Activated naive CD8-positive, alpha-beta T cell (primary cell): ENCODE measurements at regions not wholly inside any gene's neighbourhood (a gene's known extent, or its start where the extent isn't known, plus 50 kb on each side); places are given as distances from the start of the nearest gene placed in this dataset.

Experiments used
- H3K27ac Mint-ChIP-seq: one replicate; pipeline ENCODE4 v1.8.0; 2021; ENCODE audit warnings: mixed read lengths
- H3K27me3 Mint-ChIP-seq: one replicate; pipeline ENCODE4 v1.8.0; 2021; ENCODE audit warnings: mixed read lengths
- H3K36me3 Mint-ChIP-seq: one replicate; pipeline ENCODE4 v1.8.0; 2021; ENCODE audit warnings: mixed read lengths
- H3K4me1 Mint-ChIP-seq: one replicate; pipeline ENCODE4 v1.8.0; 2021; ENCODE audit warnings: low read depth, mixed read lengths
- H3K4me3 Mint-ChIP-seq: one replicate; pipeline ENCODE4 v1.8.0; 2021; ENCODE audit warnings: mild to moderate bottlenecking, mixed read lengths
- H3K9me3 Mint-ChIP-seq: one replicate; pipeline ENCODE4 v1.8.0; 2021; ENCODE audit warnings: low read depth, mixed read lengths

DNA sequence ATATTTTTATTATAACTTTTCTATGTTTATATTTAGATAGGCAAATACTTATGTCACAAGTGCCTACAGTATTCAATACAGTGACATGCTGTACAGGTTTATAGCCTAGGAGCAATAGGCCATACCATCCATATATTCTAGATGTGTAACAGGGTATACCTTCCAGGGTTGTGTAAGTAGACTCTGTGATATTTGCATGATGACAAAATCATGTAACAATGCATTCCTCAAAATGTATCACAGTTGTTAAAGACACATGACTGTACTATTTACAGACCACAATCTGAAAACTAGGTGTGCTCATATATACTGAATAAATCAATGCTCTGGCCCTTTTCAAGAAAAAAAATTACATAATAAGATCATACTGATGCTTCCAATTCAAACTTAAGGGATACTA, 433.2 kb upstream of the RGPD4 start:
- Mint-ChIP-seq H3K9me3 (peaks cover 4% of the 10 kb centered on the region), H3K4me1 (no peaks in the 10 kb centered on the region), H3K4me3 (no peak overlapping the region), H3K36me3 (no peaks in the 10 kb centered on the region), H3K27me3 (peaks cover 2% of the 10 kb centered on the region), H3K27ac (no peak overlapping the region)

DNA sequence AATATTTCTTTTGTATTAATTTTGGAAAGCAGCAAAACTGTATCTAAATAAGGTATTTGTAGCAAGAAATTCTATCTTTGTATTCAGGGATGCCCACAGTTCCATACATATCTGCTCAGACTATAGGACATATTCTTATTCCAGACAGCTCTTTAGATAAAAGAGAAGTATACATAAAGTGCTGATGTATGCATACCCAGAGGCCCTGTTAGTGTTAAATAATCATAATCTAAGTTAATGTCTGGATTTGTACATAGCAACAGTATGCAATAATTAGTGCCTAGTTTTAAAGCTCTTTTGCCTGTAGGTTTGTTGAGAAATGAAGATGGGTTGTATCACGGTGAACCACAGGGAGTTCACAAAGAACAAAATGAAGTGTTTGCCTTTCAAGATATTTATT, 428.0 kb upstream of the RGPD4 start:
- H3K36me3 Mint-ChIP-seq: no peaks in the 10 kb centered on the region
- no peaks in the 10 kb centered on the region for H3K4me1 Mint-ChIP-seq
- peaks cover 4% of the 10 kb centered on the region for H3K9me3 Mint-ChIP-seq
- H3K4me3 Mint-ChIP-seq: no peak overlapping the region
- H3K27me3 Mint-ChIP-seq: peaks cover 2% of the 10 kb centered on the region
- no peak overlapping the region for H3K27ac Mint-ChIP-seq

DNA sequence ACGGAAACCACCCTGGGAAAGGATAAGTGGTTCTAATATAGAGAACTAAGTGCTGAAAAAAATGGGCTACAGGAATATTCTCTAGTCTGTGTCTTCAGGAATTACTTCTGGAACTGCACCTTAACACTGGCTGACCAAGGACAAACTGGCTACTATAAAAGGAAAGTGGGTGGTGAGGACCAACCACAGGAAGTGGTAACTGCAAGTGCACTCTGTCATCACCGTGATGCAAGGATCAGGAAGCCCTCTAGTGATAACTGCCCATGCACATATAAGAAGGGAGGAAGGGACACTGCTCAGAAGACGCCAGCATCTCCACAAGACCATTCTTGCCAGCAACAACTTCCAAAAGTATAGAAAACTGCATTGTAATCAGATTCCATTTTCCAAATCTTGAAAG, 424.4 kb upstream of the RGPD4 start:
- Mint-ChIP-seq H3K27me3 (peaks cover 2% of the 10 kb centered on the region), H3K4me1 (no peaks in the 10 kb centered on the region), H3K9me3 (no peaks in the 10 kb centered on the region), H3K27ac (no peak overlapping the region), H3K36me3 (no peaks in the 10 kb centered on the region), H3K4me3 (no peak overlapping the region)

DNA sequence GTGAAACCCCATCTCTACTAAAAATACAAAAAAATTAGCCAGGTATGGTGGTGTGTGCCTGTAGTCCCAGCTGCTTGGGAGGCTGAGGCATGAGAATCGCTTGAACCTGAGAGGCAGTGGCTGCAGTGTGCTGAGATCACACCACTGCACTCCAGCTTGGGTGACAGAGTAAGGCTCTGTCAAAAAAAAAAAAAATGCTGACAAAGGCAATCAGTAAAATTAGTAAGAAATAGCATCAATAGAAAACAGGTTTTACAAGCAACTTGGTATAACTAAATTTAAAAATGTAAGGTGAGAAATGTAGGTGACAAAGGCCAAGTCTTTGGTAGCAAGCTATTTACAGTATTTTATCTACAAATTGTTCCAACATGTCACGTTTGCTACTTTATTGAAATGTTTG, 421.4 kb upstream of the RGPD4 start:
- Mint-ChIP-seq H3K4me3 (no peak overlapping the region), H3K27me3 (no peaks in the 10 kb centered on the region), H3K27ac (no peak overlapping the region), H3K36me3 (no peaks in the 10 kb centered on the region), H3K4me1 (no peaks in the 10 kb centered on the region), H3K9me3 (no peaks in the 10 kb centered on the region)

DNA sequence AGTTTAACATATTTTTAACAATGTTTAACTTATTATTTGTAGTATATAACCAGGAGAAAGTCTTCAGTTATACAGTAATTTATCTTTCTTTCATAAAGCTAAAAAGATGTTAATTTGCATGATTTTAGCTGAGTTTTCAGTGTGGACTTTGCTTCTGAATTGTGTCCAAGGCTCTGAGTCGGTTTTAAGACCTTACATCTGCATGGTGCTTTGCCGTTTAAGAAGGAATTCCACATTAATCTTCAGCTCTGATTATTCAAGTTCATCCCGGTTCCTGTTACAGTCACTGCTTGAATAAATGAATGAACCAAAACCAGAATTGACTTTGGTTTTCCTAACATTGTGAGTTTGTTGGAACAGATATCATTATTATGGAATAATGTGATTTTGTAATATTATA, 419.7 kb upstream of the RGPD4 start:
- Mint-ChIP-seq H3K27ac (no peak overlapping the region), H3K9me3 (no peaks in the 10 kb centered on the region), H3K4me1 (no peaks in the 10 kb centered on the region), H3K27me3 (no peaks in the 10 kb centered on the region), H3K4me3 (no peak overlapping the region), H3K36me3 (no peaks in the 10 kb centered on the region)

DNA sequence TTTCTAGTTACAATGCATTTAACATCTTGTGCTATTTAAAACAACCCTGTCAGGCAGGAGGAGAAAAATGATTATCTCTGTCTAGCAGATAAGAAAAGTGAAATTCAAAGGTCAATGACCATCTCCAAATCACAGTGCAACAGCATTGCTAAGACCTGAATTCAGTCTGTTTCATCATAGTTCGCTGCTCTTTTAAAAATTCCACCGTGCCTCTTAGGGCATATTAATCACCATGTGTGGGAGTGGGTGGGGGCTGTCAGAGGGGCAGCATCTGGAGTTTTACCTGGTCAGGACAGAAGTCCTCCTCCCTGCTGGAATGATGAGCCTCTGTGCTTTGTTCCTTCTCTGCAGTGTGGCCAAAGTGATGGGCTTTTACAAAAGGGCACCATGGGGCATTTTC, 418.7 kb upstream of the RGPD4 start:
- no peaks in the 10 kb centered on the region for H3K4me1 Mint-ChIP-seq
- no peak overlapping the region for H3K4me3 Mint-ChIP-seq
- no peaks in the 10 kb centered on the region for H3K9me3 Mint-ChIP-seq
- H3K36me3 Mint-ChIP-seq: no peaks in the 10 kb centered on the region
- H3K27ac Mint-ChIP-seq: no peak overlapping the region
- no peaks in the 10 kb centered on the region for H3K27me3 Mint-ChIP-seq

DNA sequence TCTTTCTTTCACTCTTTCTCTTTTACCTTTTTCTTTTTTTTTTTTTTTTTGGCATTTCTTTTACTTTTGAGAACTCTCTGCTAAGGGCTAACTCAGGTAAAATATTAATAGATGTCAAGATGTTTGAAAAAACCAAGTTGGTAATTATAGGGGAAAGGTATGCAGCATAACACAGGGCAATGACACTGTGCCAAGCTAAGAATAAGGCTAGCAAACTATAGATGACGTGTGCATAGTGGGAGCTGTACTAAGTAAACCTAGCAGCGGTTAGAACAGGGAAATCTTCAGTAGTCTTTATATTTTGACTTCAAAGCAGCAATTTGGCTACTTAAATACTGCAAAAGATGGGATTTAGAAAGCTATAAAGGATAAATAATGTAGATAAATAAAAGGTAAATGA, 415.4 kb upstream of the RGPD4 start:
- Mint-ChIP-seq H3K27ac (no peak overlapping the region), H3K4me3 (no peak overlapping the region)

DNA sequence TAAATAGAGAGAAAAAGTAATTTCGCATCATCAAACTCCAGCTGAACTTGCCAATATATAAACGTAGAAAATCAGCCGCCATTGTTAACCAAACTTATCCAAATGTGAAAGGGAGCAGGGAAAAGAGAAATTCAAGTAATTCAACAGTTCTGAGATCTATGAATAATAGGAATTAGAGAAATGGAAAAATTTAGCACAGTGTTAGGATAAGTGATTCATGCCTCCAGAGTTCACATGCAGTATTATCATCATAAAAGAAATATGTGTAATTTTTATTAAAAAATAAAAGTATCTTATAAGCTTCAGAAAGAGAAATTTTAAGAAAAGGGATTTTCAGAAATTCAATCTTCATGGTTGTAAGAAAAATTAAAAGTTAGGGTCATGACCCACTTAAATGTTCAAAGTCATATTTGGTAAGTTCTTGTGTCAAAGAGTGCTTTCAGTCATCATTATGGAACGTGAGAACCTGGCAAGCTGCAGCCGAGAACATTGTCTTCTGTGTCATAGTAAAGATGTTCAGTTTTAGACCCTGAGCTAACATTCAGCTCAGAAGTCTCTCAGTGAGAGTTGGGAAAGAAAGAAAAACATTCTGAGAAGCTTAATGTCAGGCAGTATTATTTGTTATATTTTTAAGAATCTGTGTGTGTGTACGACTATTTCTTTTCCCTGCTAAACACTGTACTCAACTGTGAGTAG, 414.3 kb upstream of the RGPD4 start:
- Mint-ChIP-seq H3K4me1 (no peaks in the 10 kb centered on the region), H3K36me3 (no peaks in the 10 kb centered on the region), H3K27ac (no peak overlapping the region), H3K9me3 (no peaks in the 10 kb centered on the region), H3K4me3 (no peak overlapping the region), H3K27me3 (no peaks in the 10 kb centered on the region)

More for the DNA sequence above, 415.4 kb upstream of the RGPD4 start:
- no peaks in the 10 kb centered on the region for H3K4me1 Mint-ChIP-seq
- H3K9me3 Mint-ChIP-seq: no peaks in the 10 kb centered on the region
- no peaks in the 10 kb centered on the region for H3K36me3 Mint-ChIP-seq
- no peaks in the 10 kb centered on the region for H3K27me3 Mint-ChIP-seq

DNA sequence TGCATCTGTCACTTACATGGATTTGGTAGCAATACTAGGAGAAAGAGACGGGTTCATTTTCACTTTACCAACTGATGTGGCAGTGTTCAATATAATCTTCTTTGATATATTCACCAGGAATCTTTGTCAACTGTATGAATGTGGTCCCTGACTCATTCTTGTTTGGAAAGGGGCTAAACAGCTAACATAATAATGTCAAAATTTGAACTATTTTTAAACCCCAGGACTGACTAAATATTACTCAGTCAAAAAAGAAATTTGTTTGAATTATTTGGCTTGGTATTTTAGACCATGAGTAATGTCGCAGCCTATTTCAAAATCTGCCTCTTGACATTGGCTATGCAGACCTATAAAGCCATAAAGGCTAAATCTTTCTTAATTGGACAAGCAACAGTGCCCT, 413.7 kb upstream of the RGPD4 start:
- Mint-ChIP-seq H3K27me3 (no peaks in the 10 kb centered on the region), H3K9me3 (no peaks in the 10 kb centered on the region), H3K4me3 (no peak overlapping the region), H3K36me3 (no peaks in the 10 kb centered on the region), H3K4me1 (no peaks in the 10 kb centered on the region), H3K27ac (no peak overlapping the region)

DNA sequence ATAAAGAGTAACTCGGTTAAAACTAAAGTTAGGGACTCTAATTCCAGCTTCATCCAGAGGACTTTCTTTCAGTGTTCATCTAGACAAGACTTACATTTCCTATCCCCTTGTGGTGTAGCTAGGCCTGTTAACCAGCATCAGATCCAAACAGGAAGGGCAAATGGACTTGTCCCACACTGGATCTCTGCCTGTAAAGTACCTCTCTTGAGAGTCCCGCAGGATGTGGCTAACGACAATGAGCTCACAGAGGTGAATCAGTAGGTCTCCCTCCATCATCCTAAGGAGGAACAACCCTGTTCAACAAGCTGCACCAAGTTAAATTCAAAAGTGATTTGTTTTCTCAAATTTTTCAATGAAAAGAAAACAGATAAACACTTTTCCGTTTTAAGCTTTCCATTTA, 412.3 kb upstream of the RGPD4 start:
- H3K27ac Mint-ChIP-seq: no peak overlapping the region
- no peaks in the 10 kb centered on the region for H3K36me3 Mint-ChIP-seq
- no peaks in the 10 kb centered on the region for H3K9me3 Mint-ChIP-seq
- no peaks in the 10 kb centered on the region for H3K27me3 Mint-ChIP-seq
- no peak overlapping the region for H3K4me3 Mint-ChIP-seq
- H3K4me1 Mint-ChIP-seq: no peaks in the 10 kb centered on the region

DNA sequence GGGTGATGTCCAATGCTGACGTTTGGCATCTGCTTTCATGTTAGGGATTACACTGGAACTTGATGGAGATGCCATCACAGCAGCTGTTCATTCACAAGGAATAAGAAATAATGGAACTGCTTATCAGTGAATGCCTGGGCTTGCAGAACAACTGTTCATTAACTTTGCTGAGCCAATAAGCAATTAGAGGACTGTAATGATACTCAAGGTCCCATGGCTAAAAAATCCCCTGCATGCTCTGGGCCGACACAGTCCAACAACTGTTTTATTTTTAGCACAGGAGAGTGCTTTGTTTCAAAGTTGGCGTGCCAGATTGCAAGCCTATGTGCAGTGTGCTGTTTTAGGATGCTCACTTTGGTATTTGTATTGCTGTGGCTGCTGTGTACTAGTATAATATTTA, 408.0 kb upstream of the RGPD4 start:
- H3K9me3 Mint-ChIP-seq: no peaks in the 10 kb centered on the region
- no peaks in the 10 kb centered on the region for H3K36me3 Mint-ChIP-seq
- no peak overlapping the region for H3K4me3 Mint-ChIP-seq
- no peak overlapping the region for H3K27ac Mint-ChIP-seq
- H3K27me3 Mint-ChIP-seq: no peaks in the 10 kb centered on the region
- no peaks in the 10 kb centered on the region for H3K4me1 Mint-ChIP-seq

DNA sequence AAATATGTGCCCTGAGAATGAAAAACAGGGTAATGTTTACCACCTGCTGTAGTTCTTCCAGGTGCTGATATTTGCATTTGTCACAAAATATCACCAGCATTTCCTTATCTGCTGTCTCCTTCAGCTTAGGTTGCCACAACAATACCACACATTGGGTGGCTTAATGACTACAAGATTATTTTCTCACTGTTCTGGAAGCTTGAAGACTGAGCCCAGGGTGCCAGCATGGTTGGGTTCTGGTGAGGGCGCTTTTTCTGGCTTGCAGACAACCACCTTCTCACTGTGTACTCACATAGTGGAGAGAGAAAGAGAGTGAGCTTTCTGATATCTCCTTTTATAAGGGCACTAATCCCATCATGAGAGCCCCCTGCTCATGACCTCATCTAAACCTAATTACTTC, 407.5 kb upstream of the RGPD4 start:
- Mint-ChIP-seq H3K27ac (no peak overlapping the region), H3K27me3 (no peaks in the 10 kb centered on the region), H3K36me3 (no peaks in the 10 kb centered on the region)

DNA sequence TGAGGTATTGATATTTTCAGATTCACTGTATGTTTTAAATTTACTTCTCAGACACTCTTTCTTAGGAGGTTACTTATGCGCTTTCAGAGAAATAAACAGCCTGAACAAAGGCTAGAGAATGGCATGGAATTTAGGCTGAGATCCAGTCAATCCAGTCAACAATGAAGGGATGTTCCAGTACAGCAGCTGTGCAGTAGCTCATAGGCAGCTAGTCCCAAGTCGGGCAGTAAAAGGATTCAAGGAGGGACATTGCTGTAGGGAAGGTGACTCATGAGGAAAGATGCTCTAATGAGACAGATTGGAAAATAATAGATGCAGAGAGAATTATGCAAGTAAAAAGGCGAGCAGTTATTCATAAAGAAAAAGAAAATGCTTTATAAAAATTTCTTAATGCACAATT, 397.9 kb upstream of the RGPD4 start:
- H3K4me1 Mint-ChIP-seq: no peaks in the 10 kb centered on the region
- no peaks in the 10 kb centered on the region for H3K27me3 Mint-ChIP-seq
- H3K27ac Mint-ChIP-seq: no peak overlapping the region

More for the DNA sequence above, 407.5 kb upstream of the RGPD4 start:
- H3K4me3 Mint-ChIP-seq: no peak overlapping the region
- H3K9me3 Mint-ChIP-seq: no peaks in the 10 kb centered on the region
- H3K4me1 Mint-ChIP-seq: no peaks in the 10 kb centered on the region

DNA sequence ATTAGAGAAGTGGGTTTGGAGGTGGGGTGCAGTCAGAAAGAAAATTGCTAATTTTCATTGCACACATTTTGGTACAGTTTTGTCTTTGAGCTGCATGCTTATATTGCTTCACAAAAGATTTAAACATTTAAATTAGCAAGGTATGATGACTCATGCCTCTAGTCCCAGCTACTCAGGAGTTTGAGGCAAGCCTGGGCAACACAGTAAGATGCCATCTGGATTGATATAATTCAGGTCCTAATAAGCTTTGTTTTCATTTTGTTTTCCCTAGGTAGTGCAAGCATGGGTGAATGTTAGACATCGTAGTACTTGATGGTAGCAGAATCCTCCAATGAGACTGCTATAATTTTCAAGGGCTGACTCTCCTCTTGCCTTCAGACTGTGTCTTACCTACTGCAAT, 396.7 kb upstream of the RGPD4 start:
- Mint-ChIP-seq H3K9me3 (peaks cover 5% of the 10 kb centered on the region), H3K4me3 (no peak overlapping the region), H3K4me1 (no peaks in the 10 kb centered on the region), H3K27me3 (no peaks in the 10 kb centered on the region), H3K36me3 (no peaks in the 10 kb centered on the region), H3K27ac (no peak overlapping the region)

More for the DNA sequence above, 397.9 kb upstream of the RGPD4 start:
- H3K9me3 Mint-ChIP-seq: peaks cover 5% of the 10 kb centered on the region
- H3K36me3 Mint-ChIP-seq: no peaks in the 10 kb centered on the region
- H3K4me3 Mint-ChIP-seq: no peak overlapping the region

DNA sequence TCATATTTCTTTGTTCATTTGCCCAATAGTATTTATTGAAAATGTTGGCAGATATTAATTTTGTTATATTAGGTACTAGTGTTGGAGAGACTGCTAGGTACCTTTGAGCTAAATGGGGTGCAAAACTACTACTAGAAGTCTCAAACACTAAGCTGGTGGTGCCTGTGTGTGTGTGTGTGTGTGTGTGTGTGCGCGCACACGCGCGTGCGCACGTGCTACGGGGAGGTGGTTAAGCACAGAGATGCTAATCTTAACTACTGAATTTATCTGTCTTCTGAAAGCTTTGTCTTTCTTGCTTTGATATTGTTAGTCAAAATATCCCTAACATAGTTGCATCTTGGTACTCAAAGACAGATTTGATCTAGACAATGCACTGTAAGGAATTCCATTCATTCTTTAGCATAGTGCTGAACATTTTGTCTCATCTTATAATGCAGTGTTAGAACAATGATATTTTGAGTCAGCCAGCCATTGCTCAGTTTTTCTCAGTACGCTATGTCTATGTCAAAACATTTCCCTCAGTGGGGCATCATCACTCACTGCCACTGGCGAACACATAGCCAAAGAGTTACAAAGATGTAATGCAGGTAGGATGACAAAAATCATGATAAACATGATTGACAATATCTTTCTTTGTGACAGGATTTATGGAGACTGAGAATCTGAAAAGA, 396.0 kb upstream of the RGPD4 start:
- H3K4me1 Mint-ChIP-seq: no peaks in the 10 kb centered on the region
- no peak overlapping the region for H3K4me3 Mint-ChIP-seq
- H3K36me3 Mint-ChIP-seq: no peaks in the 10 kb centered on the region
- H3K27me3 Mint-ChIP-seq: no peaks in the 10 kb centered on the region
- peaks cover 5% of the 10 kb centered on the region for H3K9me3 Mint-ChIP-seq
- no peak overlapping the region for H3K27ac Mint-ChIP-seq

DNA sequence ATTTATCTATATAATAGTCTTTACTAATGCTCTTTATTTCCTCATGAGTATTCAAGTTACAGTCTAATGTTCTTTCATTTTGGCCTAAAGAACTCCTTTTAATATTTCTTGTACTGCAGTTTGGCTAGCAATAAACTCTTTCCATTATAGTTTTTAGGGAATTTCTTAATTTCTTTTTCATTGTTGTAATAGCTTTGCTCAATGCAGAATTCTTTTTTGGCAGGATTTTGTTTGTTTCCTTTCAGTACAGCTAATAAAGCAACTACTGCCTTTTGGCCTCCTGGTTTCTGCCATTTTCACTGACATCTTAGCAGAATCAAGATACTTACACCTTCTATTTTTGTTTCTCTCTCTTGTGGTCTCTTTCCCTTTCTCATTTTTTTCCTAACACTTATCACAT, 390.4 kb upstream of the RGPD4 start:
- Mint-ChIP-seq H3K4me1 (no peaks in the 10 kb centered on the region), H3K4me3 (no peak overlapping the region), H3K27me3 (no peaks in the 10 kb centered on the region), H3K9me3 (peaks cover 11% of the 10 kb centered on the region), H3K27ac (no peak overlapping the region), H3K36me3 (no peaks in the 10 kb centered on the region)
